NCI-H446 (cell line): ENCODE measurements at regions not wholly inside any gene's neighbourhood (a gene's known extent, or its start where the extent isn't known, plus 50 kb on each side); places are given as distances from the start of the nearest gene placed in this dataset.

ENCODE experiments used
- DNase-seq, 2 experiments: peaks; one replicate each; lab custom pipeline; 2025; lab: John Stamatoyannopoulos, UW

DNA sequence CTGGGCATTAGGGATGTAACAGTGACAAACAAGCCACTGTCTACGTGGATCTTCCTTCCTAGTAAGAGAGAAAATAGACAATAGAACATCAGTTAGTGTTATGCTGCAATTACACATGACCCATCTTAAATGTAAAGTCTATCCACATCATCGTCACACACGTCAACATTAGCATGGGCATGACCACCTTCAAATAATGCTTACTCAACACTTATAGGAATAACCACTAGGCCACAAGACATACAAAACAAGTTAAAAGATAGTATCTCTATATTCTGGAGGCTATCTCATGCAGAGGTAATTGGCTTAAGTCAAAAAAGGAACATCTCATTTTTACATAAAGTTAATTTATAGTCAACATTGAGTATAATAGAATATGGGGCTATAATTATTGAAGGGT is 156.5 kb downstream of the MOXD1 start:
- DNase-seq = no peak

DNA sequence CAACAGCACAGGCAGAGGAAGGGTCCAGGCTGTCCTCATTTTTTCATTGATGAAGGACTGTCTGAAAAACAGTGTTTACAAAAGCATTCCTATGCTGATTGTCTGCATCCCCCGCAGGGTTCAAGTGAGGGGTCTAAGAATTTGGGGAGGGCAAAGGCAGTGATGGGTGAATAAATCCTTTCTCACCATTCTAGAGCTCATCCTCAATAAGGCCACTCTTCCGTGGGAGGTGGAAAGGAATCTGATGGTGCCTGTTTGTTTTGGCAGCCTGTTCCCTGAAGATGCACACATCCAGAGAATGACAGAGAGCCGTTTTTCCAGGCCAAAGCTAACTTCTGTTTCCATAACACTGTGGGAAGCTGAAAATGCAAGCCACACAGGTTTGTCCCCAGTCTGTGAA is 164.5 kb downstream of the MOXD1 start:
- no peak for DNase-seq

- no peak for DNase-seq
These were observed 165.0 kb downstream of the MOXD1 start for GRCh38 chr6:132236281-132236680.

DNA sequence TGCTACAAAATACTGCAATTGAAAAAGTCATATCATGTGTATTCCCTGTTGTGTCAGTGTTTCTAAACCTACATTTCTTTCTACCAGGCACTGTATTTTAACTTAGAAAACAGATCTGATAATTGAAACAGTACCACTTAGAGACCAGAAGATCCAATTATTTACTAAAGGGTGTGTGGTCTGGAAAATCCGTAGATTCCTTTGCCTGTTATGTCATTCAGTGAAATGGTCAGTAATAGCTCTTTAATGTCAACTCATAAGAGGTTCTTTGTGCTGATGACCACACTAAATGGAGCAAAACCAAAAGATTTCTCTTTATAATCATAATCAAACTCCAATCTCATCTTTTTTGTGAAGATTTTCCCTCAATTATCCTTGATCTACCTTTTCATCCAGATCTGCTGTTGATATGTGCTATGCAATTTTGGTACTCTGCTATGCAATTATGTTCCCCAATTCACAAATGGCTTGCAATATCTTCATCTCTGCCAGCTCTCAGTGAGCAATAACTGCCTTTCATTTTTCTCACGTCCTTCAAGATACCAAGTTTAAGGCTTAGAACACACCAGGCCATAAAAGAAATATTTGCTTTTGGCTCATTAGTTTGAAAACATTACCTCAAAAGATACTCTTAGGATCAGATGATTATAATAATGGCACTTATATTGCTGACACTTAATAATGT is 165.5 kb downstream of the MOXD1 start:
- no peak for DNase-seq

DNA sequence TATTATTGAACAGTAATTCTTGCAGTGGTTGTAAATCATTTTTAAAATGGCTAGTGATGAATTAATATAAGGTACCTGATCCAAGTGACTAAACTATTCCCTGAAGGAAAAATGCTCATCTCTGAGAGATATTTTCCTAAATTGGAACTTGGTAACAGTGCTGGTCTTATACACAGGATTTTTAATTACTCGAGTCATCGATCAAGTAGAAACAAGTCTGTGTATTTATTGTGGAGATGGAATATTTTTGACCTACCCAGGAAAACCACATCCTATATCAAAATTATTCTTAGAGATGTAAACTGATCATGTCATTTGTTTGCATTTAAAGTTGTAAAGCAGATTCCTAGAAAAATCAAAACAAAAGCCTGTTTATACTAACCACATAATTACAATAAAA is 166.9 kb downstream of the MOXD1 start:
- DNase-seq = no peak

GRCh38 chr6:132231121-132231884 is 170.0 kb downstream of the MOXD1 start:
- no peak for DNase-seq

DNA sequence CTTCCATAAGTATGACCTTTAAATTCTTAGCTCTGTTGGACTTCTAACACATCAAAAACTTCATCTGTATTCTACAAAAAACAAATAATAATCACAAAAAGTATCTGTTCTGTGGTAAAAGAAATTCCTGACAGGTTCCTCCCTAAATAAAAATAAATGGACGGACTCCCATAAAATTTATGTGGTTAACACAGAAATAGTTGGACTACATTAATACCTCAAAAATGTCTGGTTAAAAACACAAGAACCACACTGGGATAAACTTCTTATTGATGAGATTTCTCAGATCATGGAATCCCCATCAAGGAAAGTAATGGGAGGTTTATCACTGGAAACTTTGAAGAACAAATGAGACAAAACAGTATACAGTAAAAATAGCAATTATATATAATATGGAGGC is 172.4 kb downstream of the MOXD1 start:
- DNase-seq = no peak

GRCh38 chr6:132227904-132228303 is 173.4 kb downstream of the MOXD1 start:
- no peak for DNase-seq

- no peak for DNase-seq
These were observed 176.3 kb downstream of the MOXD1 start for GRCh38 chr6:132224943-132225342.

DNA sequence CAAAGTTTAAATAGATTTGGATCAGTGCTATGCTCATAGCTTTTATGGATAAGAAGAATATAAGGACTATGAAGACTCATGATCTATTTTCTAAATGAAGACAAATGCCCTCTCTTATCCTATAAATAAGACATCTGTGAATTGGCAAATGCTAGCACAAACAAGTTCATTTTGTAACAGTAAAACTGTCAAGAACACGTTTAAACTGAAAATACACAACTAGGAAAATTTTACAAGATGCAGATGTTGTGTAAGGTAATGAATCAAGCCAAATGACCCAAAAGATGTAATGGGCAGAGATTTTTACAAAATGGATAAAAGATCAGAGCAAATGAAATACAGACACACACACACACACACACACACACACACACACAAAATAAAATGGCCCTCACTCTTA is 180.5 kb downstream of the MOXD1 start:
- DNase-seq = no peak

- DNase-seq = no peak
These were observed 181.4 kb downstream of the MOXD1 start for GRCh38 chr6:132219901-132220300.

DNA sequence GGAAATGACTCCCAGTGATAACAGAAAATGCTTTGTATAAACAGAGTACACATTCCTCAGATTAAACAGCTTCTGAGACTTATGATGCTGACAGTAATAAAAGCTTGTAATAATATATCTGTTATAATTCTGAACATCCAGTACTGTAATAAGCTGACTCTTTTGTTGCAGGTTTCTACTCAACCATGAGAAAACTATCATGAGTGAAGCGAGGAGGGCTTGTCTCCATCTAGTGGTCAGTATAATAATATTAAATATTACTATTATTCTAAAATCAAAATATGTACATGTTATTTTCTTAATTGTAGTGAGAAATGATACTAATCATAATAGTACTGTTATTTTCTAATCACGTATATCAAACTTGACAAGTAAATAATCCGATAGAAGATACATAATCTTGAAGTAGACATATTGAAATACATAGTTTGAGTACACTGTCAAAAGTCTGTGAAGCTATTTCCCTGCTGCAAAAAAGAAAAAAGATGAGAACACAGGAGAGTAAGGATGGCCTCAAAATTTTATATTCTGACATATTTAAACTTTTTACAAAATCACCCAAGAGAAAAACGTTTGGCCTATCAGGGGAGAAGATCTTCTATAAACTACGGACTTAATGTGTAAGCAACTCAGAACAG is 183.1 kb downstream of the MOXD1 start:
- DNase-seq = peak in 1 of 2 experiments; percentile 31

- DNase-seq = no peak
These were observed 185.5 kb downstream of the MOXD1 start for GRCh38 chr6:132215805-132216204.

- peak in 1 of 2 experiments; percentile 55 for DNase-seq
These were observed 186.6 kb downstream of the MOXD1 start for GRCh38 chr6:132214716-132215115.

DNA sequence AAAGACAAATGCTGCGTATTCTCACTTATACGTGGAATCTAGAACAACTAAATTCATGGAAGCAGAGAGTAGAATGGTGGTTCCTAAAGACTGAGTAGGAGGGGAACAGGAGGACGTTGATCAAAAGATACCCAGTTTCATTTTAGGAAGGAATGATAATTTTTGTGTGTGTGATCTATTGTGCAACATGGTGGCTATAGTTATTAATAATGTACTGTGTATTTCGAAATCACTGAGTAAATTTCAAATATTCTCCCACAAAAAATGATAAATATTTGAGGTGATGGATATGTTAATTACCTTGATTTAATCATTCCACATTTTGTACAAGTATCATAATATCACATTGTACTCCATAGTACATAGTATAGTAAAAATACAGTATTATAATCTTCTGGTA is 187.5 kb downstream of the MOXD1 start:
- no peak for DNase-seq

GRCh38 chr6:132213191-132213590 is 188.1 kb downstream of the MOXD1 start:
- no peak for DNase-seq

DNA sequence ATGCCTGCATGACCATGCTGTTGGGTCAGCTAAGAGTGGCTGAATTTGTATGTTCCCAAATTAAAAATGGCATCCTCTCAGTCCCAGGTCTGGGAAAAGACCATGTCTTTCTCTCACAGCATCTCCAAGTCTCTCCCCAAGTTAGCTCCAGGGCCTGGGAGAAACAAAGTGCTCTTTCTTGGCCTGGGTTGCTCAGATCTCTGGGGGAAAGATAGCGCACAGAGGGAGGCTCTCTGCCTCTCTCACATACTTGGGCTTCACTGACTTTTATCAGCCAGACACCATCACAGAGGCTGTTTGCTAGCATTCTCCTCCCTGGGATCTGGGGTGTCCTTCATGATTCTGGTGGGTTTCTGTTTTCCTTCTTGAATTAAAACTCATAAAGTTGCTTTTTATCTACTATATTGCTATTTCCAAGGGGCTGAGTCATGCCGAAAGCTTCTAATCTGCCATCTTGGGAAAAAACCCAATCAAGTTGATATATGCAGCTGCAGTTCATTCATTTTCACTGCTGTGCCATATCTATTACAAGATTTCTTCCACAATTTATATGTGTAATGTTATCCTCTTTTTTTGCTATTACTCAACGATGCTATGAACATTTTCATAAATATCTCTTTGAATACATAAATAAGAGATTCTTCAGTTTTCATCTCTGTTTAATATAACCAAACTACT is 190.2 kb downstream of the MOXD1 start:
- DNase-seq = no peak

DNA sequence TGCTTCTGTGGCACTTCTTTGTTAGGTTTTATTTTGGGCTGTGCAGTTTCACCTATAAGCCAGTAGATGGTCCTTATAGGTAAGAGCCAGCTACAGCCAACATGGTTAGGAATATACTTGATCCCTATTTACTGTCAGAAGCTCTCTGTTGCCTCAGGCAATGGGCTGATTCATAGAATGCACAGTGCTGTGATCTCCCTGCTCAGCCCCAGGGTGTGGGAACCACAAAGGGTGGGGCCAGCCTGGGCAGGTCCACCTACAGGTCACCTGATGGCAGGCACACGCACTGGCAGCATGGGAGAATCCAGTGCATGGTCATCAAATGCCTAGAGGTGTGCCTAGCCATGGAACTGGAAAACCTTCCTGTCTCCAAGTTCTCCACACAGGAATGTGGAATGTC is 191.9 kb downstream of the MOXD1 start:
- no peak for DNase-seq

DNA sequence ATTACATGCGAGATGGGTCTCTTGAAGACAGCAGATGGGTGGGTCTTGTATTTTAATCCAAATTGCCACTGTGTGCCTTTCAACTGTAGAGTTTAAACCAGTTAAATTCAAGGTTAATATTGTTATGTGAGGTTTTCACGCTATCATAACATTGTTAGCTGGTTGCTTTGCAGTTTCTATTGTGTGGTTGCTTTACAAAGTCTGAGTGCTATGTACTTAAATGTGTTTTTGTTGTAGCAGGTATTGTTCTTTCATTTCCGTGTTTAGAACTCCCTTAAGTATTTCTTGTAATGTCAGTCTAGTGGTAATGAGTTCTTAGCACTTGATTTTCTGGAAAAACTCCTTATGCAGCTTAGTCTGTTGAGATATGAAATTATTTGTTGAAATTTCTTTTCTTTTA is 193.3 kb downstream of the MOXD1 start:
- DNase-seq = no peak

DNA sequence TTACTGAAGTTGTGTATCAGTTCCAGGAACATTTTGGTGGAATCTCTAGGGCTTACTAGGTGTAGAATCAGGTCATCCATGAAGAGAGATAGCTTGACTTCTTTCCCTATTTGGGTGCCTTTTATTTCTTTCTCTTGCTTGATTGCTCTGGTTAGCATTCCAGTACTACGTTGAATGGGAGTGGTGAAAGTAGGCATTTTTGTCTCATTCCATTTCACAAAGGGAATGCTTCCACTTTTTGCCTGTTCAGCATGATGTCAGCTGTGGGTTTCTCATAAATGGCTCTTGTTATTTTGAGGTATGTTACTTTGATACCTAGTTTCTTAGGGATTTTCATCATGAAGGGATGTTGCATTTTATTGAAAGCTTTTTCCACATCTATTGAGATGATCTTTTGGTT is 195.3 kb downstream of the MOXD1 start:
- no peak for DNase-seq

DNA sequence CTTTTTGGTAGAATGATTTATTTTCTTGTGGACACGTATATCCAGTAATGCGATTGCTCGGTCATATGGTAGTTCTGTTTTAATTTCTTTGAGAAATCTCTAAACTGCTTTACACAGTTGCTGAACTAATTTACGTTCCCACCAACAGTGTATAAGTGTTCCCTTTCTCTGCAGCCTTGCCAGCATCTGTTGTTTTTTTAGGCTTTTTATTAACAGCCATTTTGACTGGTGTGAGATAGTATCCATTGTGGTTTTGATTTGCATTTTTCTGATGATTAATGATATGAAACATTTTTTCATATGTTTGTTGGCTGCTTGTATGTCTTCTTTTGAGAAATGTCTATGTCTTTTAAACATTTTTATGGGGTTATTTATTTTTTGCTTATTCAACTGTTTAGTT is 196.7 kb downstream of the MOXD1 start:
- DNase-seq = no peak

GRCh38 chr6:132202574-132202973 is 198.7 kb downstream of the MOXD1 start:
- DNase-seq = no peak

DNA sequence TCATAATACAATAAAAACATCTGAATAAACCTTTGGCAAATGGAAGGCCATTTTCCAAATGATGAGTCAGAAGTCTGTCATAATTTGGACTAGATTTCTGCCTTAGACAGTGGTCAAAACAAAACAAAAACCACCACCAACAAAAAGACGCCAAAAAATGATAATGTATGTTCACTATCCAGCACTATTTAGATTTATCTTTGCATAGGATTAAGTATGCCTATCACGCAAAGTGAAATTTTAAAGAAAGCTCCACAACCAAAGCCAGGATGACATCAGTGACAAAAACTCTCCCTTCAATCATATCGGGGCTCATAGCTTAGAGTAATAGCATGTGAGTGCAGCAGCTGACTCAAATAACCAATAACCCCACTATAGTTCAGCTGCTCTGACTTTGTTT is 201.9 kb downstream of the MOXD1 start:
- no peak for DNase-seq
